ENCODE measurements at regions not wholly inside any gene's neighbourhood (a gene's known extent, or its start where the extent isn't known, plus 50 kb on each side); places are given as distances from the start of the nearest gene placed in this dataset.

- Histone ChIP-seq H3K9ac (ENCODE audit: control insufficient read depth, extremely low read depth, insufficient read depth, low read length) (no peak overlapping the region), H2AFZ (ENCODE audit: control insufficient read depth, low read length) (no peak overlapping the region), H3K9me1 (ENCODE audit: control insufficient read depth, extremely low read depth, insufficient read depth, low read length) (no peaks in the 10 kb centered on the region), H3K4me2 (ENCODE audit: control insufficient read depth, extremely low read depth, insufficient read depth, low read depth, low read length) (no peak overlapping the region), H4K20me1 (ENCODE audit: control insufficient read depth, extremely low read depth, insufficient read depth, low read length) (no peaks in the 10 kb centered on the region), H3K27ac (ENCODE audit: control insufficient read depth, insufficient read depth, low read length) (no peak overlapping the region), H3K79me2 (ENCODE audit: control insufficient read depth, insufficient read depth, low read length) (no peaks in the 10 kb centered on the region), H3K4me3 (ENCODE audit: control insufficient read depth in 2 of 3, extremely low read depth in 1 of 3, insufficient read depth in 2 of 3, low read depth in 1 of 3, low read length in 3 of 3) (no peak overlapping the region), H3K36me3 (ENCODE audit: control insufficient read depth in 2 of 2, extremely low read depth in 1 of 2, insufficient read depth in 2 of 2, low read length in 2 of 2) (no peaks in the 10 kb centered on the region), H3K9me3 (ENCODE audit: control insufficient read depth, low read depth, low read length) (no peaks in the 10 kb centered on the region), H3K4me1 (ENCODE audit: control insufficient read depth, extremely low read depth, insufficient read depth, low read length) (no peaks in the 10 kb centered on the region), H3K27me3 (ENCODE audit: control insufficient read depth, extremely low read depth, insufficient read depth, low read length) (no peaks in the 10 kb centered on the region)
- TF ChIP-seq, protein P1, sequence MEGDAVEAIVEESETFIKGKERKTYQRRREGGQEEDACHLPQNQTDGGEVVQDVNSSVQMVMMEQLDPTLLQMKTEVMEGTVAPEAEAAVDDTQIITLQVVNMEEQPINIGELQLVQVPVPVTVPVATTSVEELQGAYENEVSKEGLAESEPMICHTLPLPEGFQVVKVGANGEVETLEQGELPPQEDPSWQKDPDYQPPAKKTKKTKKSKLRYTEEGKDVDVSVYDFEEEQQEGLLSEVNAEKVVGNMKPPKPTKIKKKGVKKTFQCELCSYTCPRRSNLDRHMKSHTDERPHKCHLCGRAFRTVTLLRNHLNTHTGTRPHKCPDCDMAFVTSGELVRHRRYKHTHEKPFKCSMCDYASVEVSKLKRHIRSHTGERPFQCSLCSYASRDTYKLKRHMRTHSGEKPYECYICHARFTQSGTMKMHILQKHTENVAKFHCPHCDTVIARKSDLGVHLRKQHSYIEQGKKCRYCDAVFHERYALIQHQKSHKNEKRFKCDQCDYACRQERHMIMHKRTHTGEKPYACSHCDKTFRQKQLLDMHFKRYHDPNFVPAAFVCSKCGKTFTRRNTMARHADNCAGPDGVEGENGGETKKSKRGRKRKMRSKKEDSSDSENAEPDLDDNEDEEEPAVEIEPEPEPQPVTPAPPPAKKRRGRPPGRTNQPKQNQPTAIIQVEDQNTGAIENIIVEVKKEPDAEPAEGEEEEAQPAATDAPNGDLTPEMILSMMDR (optimal IDR thresholded peaks at IDR 0.05 in 1 of 3, IDR thresholded peaks at IDR 0.05 in 1 of 3, conservative IDR thresholded peaks at IDR 0.05 in 1 of 3; ENCODE audit: extremely low read depth in 1 of 3, insufficient read depth in 2 of 3, low read length in 3 of 3): no peak
- dilution Hi-C loops (cut with MboI; ENCODE audit: extremely low pct_ligation_motif_present, low sequenced_read_pairs): no loop called here
- no peak for DNase-seq (ENCODE audit: low read depth, low spot score)
- FAIRE-seq: no peak
Measured at GRCh38 chr4:132299841-132300240, 849.3 kb upstream of the PCDH10 start.

DNA sequence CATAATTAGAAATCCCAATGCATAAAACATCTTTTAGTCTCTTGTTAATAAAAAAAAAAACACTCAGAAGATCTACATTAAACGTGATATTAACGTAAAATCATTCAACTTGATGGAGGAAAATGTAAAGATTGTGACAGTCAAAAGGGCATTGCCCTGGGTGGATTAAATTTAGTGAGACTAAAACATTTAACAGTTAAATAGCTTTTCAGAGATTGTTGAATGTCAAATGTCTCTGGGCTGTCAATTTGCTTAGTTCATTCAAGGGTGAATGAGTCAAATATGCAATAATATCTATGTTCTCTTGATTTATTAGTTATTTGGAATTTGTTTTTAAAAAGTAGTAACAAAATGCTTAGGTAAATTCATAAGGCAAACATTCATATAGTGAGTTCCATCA lies 836.6 kb upstream of the PCDH10 start:
- Histone ChIP-seq H2AFZ (ENCODE audit: control insufficient read depth, low read length) (no peak overlapping the region), H3K4me3 (ENCODE audit: control insufficient read depth in 2 of 3, extremely low read depth in 1 of 3, insufficient read depth in 2 of 3, low read depth in 1 of 3, low read length in 3 of 3) (no peak overlapping the region), H3K4me1 (ENCODE audit: control insufficient read depth, extremely low read depth, insufficient read depth, low read length) (no peaks in the 10 kb centered on the region), H3K9me1 (ENCODE audit: control insufficient read depth, extremely low read depth, insufficient read depth, low read length) (no peaks in the 10 kb centered on the region), H3K36me3 (ENCODE audit: control insufficient read depth in 2 of 2, extremely low read depth in 1 of 2, insufficient read depth in 2 of 2, low read length in 2 of 2) (no peaks in the 10 kb centered on the region), H3K4me2 (ENCODE audit: control insufficient read depth, extremely low read depth, insufficient read depth, low read depth, low read length) (no peak overlapping the region), H3K27ac (ENCODE audit: control insufficient read depth, insufficient read depth, low read length) (no peak overlapping the region), H3K9ac (ENCODE audit: control insufficient read depth, extremely low read depth, insufficient read depth, low read length) (no peak overlapping the region), H3K9me3 (ENCODE audit: control insufficient read depth, low read depth, low read length) (no peaks in the 10 kb centered on the region), H3K79me2 (ENCODE audit: control insufficient read depth, insufficient read depth, low read length) (no peaks in the 10 kb centered on the region), H4K20me1 (ENCODE audit: control insufficient read depth, extremely low read depth, insufficient read depth, low read length) (no peaks in the 10 kb centered on the region), H3K27me3 (ENCODE audit: control insufficient read depth, extremely low read depth, insufficient read depth, low read length) (no peaks in the 10 kb centered on the region)
- no peak for DNase-seq (ENCODE audit: low read depth, low spot score)
- TF ChIP-seq, protein P1 (optimal IDR thresholded peaks at IDR 0.05 in 1 of 3, IDR thresholded peaks at IDR 0.05 in 1 of 3, conservative IDR thresholded peaks at IDR 0.05 in 1 of 3; ENCODE audit: extremely low read depth in 1 of 3, insufficient read depth in 2 of 3, low read length in 3 of 3): no peak
- no peak for TF ChIP-seq EZH2 (IDR thresholded peaks at IDR 0.05; ENCODE audit: low read length)
- dilution Hi-C loops (cut with MboI; ENCODE audit: extremely low pct_ligation_motif_present, low sequenced_read_pairs): no loop called here
- no peak for FAIRE-seq
